GM10266 (cell line): ENCODE measurements at regions not wholly inside any gene's neighbourhood (a gene's known extent, or its start where the extent isn't known, plus 50 kb on each side); places are given as distances from the start of the nearest gene placed in this dataset.

Experiments used
- DNase-seq: peaks from one replicate; pipeline ENCODE4 v3.0.0; 2012; ENCODE audit errors: extremely low spot score
- CTCF ChIP-seq: IDR thresholded peaks from 2 replicates; pipeline ENCODE4 v1.5.1; 2012; ENCODE audit warnings: mild to moderate bottlenecking, low read depth; ENCODE audit not compliant: control insufficient read depth, insufficient read depth; ENCODE audit errors: missing control alignments

GRCh38 chr3:151581035-151581434 lies 120.2 kb upstream of the IGSF10 start:
- no peak for DNase-seq
- TF ChIP-seq CTCF, result no peak

DNA sequence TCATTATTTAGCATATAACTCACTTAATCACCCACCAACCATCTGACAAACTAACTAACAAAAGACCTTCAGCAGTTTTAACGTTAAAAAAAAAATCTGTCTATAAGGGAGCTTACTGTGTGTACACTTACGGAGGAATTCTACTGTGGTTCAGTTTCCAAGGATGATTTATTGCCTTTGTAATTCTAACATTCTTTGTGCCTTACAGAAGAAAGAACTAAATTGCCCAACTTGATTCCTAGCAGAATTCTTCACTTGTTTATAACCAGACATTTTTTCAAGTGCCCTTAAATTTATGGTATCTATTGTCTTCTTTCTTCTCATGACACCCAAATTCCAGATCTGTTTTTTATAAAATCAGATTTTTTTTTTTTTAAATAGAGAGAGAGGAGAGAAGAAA lies 119.7 kb upstream of the IGSF10 start:
- no peak for DNase-seq
- TF ChIP-seq CTCF, result no peak

GRCh38 chr3:151579571-151580270 lies 118.9 kb upstream of the IGSF10 start:
- DNase-seq, result no peak
- no peak for TF ChIP-seq CTCF

DNA sequence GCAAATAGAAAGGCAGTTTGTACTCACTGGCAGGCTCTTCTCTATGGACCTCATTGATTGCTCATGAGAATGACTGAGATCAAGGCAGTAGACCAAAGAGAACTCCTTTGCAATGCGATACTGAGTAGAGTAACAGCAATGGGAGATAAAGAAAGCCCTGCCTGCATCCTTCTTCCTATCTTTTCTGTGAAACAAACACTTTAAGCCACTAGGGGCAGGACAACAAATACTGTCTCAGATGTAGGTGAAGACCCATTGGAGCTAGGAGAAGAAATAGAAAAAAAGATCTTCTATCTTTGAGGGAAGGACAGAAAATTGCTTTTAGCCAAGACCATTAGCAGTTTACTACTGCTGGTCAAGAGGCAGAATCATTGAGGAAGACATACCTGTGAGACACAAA lies 117.6 kb upstream of the IGSF10 start:
- DNase-seq, result no peak
- no peak for TF ChIP-seq CTCF

DNA sequence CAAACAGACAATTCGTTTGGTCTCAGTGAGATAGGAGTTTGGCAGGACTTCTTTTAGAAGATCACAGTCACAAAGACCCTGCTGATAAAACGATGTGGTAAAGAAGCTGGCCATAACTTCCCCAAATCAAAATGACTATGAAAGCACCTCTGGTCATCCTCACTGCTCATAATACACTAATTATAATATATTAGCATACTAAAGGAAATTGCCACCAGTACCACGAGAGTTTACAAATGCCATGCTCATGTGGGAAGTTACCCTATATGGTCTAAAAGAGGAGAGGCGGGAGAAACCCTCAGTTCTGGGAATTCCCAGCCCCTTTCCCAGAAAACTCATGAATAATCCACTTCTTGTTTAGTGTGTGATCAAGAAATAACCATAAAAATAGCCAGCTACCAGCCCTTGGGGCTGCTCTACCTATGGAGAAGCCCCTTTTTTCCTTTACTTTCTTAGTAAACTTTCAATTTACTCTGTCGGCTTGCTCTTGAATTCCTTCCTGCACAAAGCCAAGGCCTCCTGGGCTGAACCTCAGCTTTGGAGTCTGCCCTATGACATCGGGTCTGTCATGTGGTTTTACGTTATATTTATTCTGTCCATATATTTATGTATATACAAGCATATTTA lies 115.8 kb upstream of the IGSF10 start:
- no peak for DNase-seq
- TF ChIP-seq CTCF, result no peak

DNA sequence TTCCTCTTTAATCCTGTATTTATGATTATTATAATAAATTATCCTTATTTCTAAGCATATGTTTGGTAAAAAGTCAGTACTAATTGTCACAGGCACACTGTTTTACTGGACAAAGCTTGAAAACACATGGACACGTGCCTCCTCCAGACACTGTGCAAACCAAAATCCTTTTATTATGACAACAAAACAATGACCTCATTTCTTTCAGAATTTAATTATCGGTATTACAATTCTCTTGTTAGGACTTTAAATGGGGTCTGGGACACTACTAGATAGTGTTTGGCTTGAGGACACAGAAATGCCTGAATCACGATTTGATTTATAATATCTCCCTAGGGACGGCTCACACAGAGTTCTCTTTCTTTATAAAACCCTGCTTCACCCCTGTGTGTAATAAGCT lies 107.3 kb upstream of the IGSF10 start:
- TF ChIP-seq CTCF, result no peak
- DNase-seq, result no peak

GRCh38 chr3:151567477-151567876 lies 106.6 kb upstream of the IGSF10 start:
- no peak for TF ChIP-seq CTCF
- no peak for DNase-seq
